ENCODE measurements at regions not wholly inside any gene's neighbourhood (a gene's known extent, or its start where the extent isn't known, plus 50 kb on each side); places are given as distances from the start of the nearest gene placed in this dataset.

GRCh38 chrX:7318661-7319060, 170.7 kb upstream of the PUDP start:
- no peak for TF ChIP-seq CTCF (IDR thresholded peaks at IDR 0.05)

GRCh38 chrX:7318241-7318640, 170.3 kb upstream of the PUDP start:
- Mint-ChIP-seq H3K27ac (ENCODE audit: unreplicated experiment) (no peak overlapping the region), H3K9me3 (ENCODE audit: unreplicated experiment) (peaks cover 5% of the 10 kb centered on the region), H3K27me3 (ENCODE audit: unreplicated experiment) (no peaks in the 10 kb centered on the region), H3K4me3 (ENCODE audit: unreplicated experiment) (no peak overlapping the region), H3K4me1 (ENCODE audit: unreplicated experiment) (peaks cover 35% of the 10 kb centered on the region), H3K36me3 (ENCODE audit: unreplicated experiment) (no peaks in the 10 kb centered on the region)
- no peak for TF ChIP-seq CTCF (IDR thresholded peaks at IDR 0.05)
- no peak for DNase-seq (ENCODE audit: extremely low spot score, unreplicated experiment)

More at GRCh38 chrX:7318661-7319060, 170.7 kb upstream of the PUDP start:
- Mint-ChIP-seq H3K36me3 (ENCODE audit: unreplicated experiment) (no peaks in the 10 kb centered on the region), H3K27ac (ENCODE audit: unreplicated experiment) (no peak overlapping the region), H3K9me3 (ENCODE audit: unreplicated experiment) (peaks cover 5% of the 10 kb centered on the region), H3K27me3 (ENCODE audit: unreplicated experiment) (no peaks in the 10 kb centered on the region), H3K4me1 (ENCODE audit: unreplicated experiment) (peaks cover 34% of the 10 kb centered on the region), H3K4me3 (ENCODE audit: unreplicated experiment) (no peak overlapping the region)
- DNase-seq (ENCODE audit: extremely low spot score, unreplicated experiment): no peak

GRCh38 chrX:7316887-7317286, 168.9 kb upstream of the PUDP start:
- DNase-seq (ENCODE audit: extremely low spot score, unreplicated experiment): no peak
- no peak for TF ChIP-seq CTCF (IDR thresholded peaks at IDR 0.05)
- H3K4me1 Mint-ChIP-seq (ENCODE audit: unreplicated experiment): peaks cover 42% of the 10 kb centered on the region
- H3K36me3 Mint-ChIP-seq (ENCODE audit: unreplicated experiment): no peaks in the 10 kb centered on the region
- no peak overlapping the region for H3K27ac Mint-ChIP-seq (ENCODE audit: unreplicated experiment)
- H3K4me3 Mint-ChIP-seq (ENCODE audit: unreplicated experiment): no peak overlapping the region
- no peaks in the 10 kb centered on the region for H3K27me3 Mint-ChIP-seq (ENCODE audit: unreplicated experiment)
- peaks cover 5% of the 10 kb centered on the region for H3K9me3 Mint-ChIP-seq (ENCODE audit: unreplicated experiment)

GRCh38 chrX:7316280-7316679, 168.3 kb upstream of the PUDP start:
- H3K27ac Mint-ChIP-seq (ENCODE audit: unreplicated experiment): no peak overlapping the region
- no peak overlapping the region for H3K4me3 Mint-ChIP-seq (ENCODE audit: unreplicated experiment)

GRCh38 chrX:7314425-7314824, 166.5 kb upstream of the PUDP start:
- no peak overlapping the region for H3K4me3 Mint-ChIP-seq (ENCODE audit: unreplicated experiment)
- no peak overlapping the region for H3K27ac Mint-ChIP-seq (ENCODE audit: unreplicated experiment)
- no peak for DNase-seq (ENCODE audit: extremely low spot score, unreplicated experiment)
- no peaks in the 10 kb centered on the region for H3K9me3 Mint-ChIP-seq (ENCODE audit: unreplicated experiment)
- H3K36me3 Mint-ChIP-seq (ENCODE audit: unreplicated experiment): no peaks in the 10 kb centered on the region
- no peak for TF ChIP-seq CTCF (IDR thresholded peaks at IDR 0.05)
- no peaks in the 10 kb centered on the region for H3K27me3 Mint-ChIP-seq (ENCODE audit: unreplicated experiment)
- peaks cover 39% of the 10 kb centered on the region for H3K4me1 Mint-ChIP-seq (ENCODE audit: unreplicated experiment)

More at GRCh38 chrX:7316280-7316679, 168.3 kb upstream of the PUDP start:
- H3K4me1 Mint-ChIP-seq (ENCODE audit: unreplicated experiment): peaks cover 39% of the 10 kb centered on the region
- TF ChIP-seq CTCF (IDR thresholded peaks at IDR 0.05): no peak
- no peak for DNase-seq (ENCODE audit: extremely low spot score, unreplicated experiment)
- peaks cover 5% of the 10 kb centered on the region for H3K9me3 Mint-ChIP-seq (ENCODE audit: unreplicated experiment)
- H3K36me3 Mint-ChIP-seq (ENCODE audit: unreplicated experiment): no peaks in the 10 kb centered on the region
- no peaks in the 10 kb centered on the region for H3K27me3 Mint-ChIP-seq (ENCODE audit: unreplicated experiment)
